IMR-90 (cell line): ENCODE measurements at regions not wholly inside any gene's neighbourhood (a gene's known extent, or its start where the extent isn't known, plus 50 kb on each side); places are given as distances from the start of the nearest gene placed in this dataset.

Source experiments
- ATAC-seq: fragments of 200-7000 bp; cut with Tn5 transposase; 2 replicates; pipeline ENCODE4 v1.9.1; 2020; ENCODE audit warnings: low read depth, mild to moderate bottlenecking, moderate library complexity
- BruUV-seq: library from RNA; stranded (reverse); fragments of 400-500 nt; replicated peaks from 2 replicates; lab custom pipeline; 2021; lab: Mats Ljungman, UMichigan
- CTCF ChIA-PET: fragments of 300-600 bp; formaldehyde crosslinking; extraction: SDS; loops from one replicate; lab custom pipeline; 2021; ENCODE audit warnings: antibody characterized with exemption; lab: Yijun Ruan, JAX
- POLR2A ChIA-PET: fragments of 300-600 bp; sonication (Branson Sonifier 250); formaldehyde crosslinking; loops from one replicate; lab custom pipeline; 2022; ENCODE audit warnings: antibody characterized with exemption; ENCODE audit not compliant: unreplicated experiment; lab: Charles Lee
- DNase-seq: peaks from one replicate; pipeline ENCODE4 v3.0.0; 2013
- H2AFZ ChIP-seq: replicated peaks from 2 replicates; pipeline ENCODE3; 2013; ENCODE audit warnings: low read length, mild to moderate bottlenecking; ENCODE audit not compliant: poor library complexity
- H2AK5ac ChIP-seq: 2 replicates; pipeline ENCODE4 v1.6.1; 2013; ENCODE audit warnings: low read depth, low read length, inconsistent platforms
- H2AK9ac ChIP-seq: replicated peaks from 2 replicates; pipeline ENCODE3; 2013; ENCODE audit warnings: mild to moderate bottlenecking, low read depth, low read length, moderate library complexity; ENCODE audit not compliant: poor library complexity
- H2BK120ac ChIP-seq: 2 replicates; pipeline ENCODE4 v1.6.1; 2013; ENCODE audit warnings: low read depth, low read length, inconsistent platforms
- H2BK15ac ChIP-seq: 3 replicates; pipeline ENCODE4 v1.6.1; 2013; ENCODE audit warnings: low read depth, low read length, inconsistent platforms
- H2BK20ac ChIP-seq: 2 replicates; pipeline ENCODE4 v1.6.1; 2013; ENCODE audit warnings: low read depth, mild to moderate bottlenecking, inconsistent platforms, low read length, moderate library complexity
- H2BK5ac ChIP-seq: 2 replicates; pipeline ENCODE4 v1.6.1; 2013; ENCODE audit warnings: mild to moderate bottlenecking, low read depth, low read length, inconsistent platforms; ENCODE audit not compliant: poor library complexity, severe bottlenecking
- H3K14ac ChIP-seq: replicated peaks from 2 replicates; pipeline ENCODE4 v1.6.1; 2013; ENCODE audit warnings: low read depth, low read length, inconsistent platforms
- H3K18ac ChIP-seq: 2 replicates; pipeline ENCODE4 v1.6.1; 2013; ENCODE audit warnings: low read depth, low read length, control low read depth
- H3K23ac ChIP-seq: 2 replicates; pipeline ENCODE4 v1.6.1; 2013; ENCODE audit warnings: low read depth, low read length, inconsistent platforms
- H3K27ac ChIP-seq: 2 replicates; pipeline ENCODE4 v1.5.1; 2013; ENCODE audit warnings: mild to moderate bottlenecking, control low read depth, low read length; ENCODE audit not compliant: insufficient read depth
- H3K27me3 ChIP-seq: 2 replicates; pipeline ENCODE4 v1.6.1; 2013; ENCODE audit warnings: low read length; ENCODE audit not compliant: control insufficient read depth, insufficient read depth
- H3K36me3 ChIP-seq: 2 replicates; pipeline ENCODE4 v1.6.1; 2013; ENCODE audit warnings: low read length, mixed read lengths; ENCODE audit not compliant: control insufficient read depth, insufficient read depth
- H3K4ac ChIP-seq: 2 replicates; pipeline ENCODE4 v1.6.1; 2013; ENCODE audit warnings: low read depth, low read length, inconsistent platforms
- H3K4me1 ChIP-seq: 2 replicates; pipeline ENCODE4 v1.6.1; 2013; ENCODE audit warnings: low read length, mixed read lengths; ENCODE audit not compliant: control insufficient read depth, insufficient read depth
- H3K4me2 ChIP-seq: 2 replicates; pipeline ENCODE4 v1.6.1; 2013; ENCODE audit warnings: low read depth, mild to moderate bottlenecking, control low read depth, low read length, moderate library complexity
- H3K4me3 ChIP-seq: 2 replicates; pipeline ENCODE4 v1.5.1; 2013; ENCODE audit warnings: low read depth, mild to moderate bottlenecking, control low read depth, low read length, moderate library complexity; ENCODE audit not compliant: insufficient read depth
- H3K56ac ChIP-seq: 2 replicates; pipeline ENCODE4 v1.6.1; 2013; ENCODE audit warnings: low read length, inconsistent platforms; ENCODE audit not compliant: insufficient read depth; ENCODE audit errors: extremely low read depth
- H3K79me1 ChIP-seq, 2 experiments: 2 replicates each; pipeline ENCODE4 v1.6.1; 2013; ENCODE audit warnings: low read length in 2 of 2, inconsistent platforms in 1 of 2, low read depth in 1 of 2
- H3K9ac ChIP-seq: 2 replicates; pipeline ENCODE4 v1.6.1; 2013; ENCODE audit warnings: low read depth, low read length, control low read depth
- H3K9me1 ChIP-seq: 2 replicates; pipeline ENCODE4 v1.6.1; 2013; ENCODE audit warnings: low read length, inconsistent platforms; ENCODE audit not compliant: insufficient read depth
- H3K9me3 ChIP-seq: 2 replicates; pipeline ENCODE4 v1.6.1; 2013; ENCODE audit warnings: low read length; ENCODE audit not compliant: control insufficient read depth, insufficient read depth
- H4K20me1 ChIP-seq: 2 replicates; pipeline ENCODE4 v1.6.1; 2013; ENCODE audit warnings: low read length, inconsistent platforms; ENCODE audit not compliant: insufficient read depth
- H4K5ac ChIP-seq: 2 replicates; pipeline ENCODE4 v1.6.1; 2013; ENCODE audit warnings: mild to moderate bottlenecking, low read depth, low read length, control low read depth
- H4K8ac ChIP-seq, 2 experiments: 2 replicates each; pipeline ENCODE4 v1.6.1; 2013; ENCODE audit warnings: low read depth in 2 of 2, low read length in 2 of 2, control low read depth in 1 of 2, inconsistent platforms in 1 of 2
- H4K91ac ChIP-seq: 2 replicates; pipeline ENCODE4 v1.6.1; 2013; ENCODE audit warnings: low read depth, low read length, inconsistent platforms; ENCODE audit not compliant: insufficient read depth
- FOS ChIP-seq: fragments of 150-350 bp; IDR thresholded peaks from 2 replicates; pipeline ENCODE4 v1.6.1; 2016; ENCODE audit warnings: low read depth, low read length
- RAD21 ChIP-seq: IDR thresholded peaks from 2 replicates; pipeline ENCODE4 v1.6.1; 2012; ENCODE audit warnings: low read length, improper control_type of control experiment
- RFX5 ChIP-seq: IDR thresholded peaks from 2 replicates; pipeline ENCODE4 v1.8.0; 2012; ENCODE audit warnings: low read depth, mild to moderate bottlenecking, low read length, moderate library complexity
- SMC3 ChIP-seq: fragments of 150-350 bp; IDR thresholded peaks from 2 replicates; pipeline ENCODE4 v1.6.1; 2016; ENCODE audit warnings: low read depth, mild to moderate bottlenecking, antibody characterized with exemption, low read length, moderate library complexity
- dilution Hi-C: fragments of 300-500 bp; cut with HindIII; formaldehyde crosslinking; loops from one replicate; pipeline ENCODE4 v1.14.3; 2018; ENCODE audit warnings: low sequenced_read_pairs; ENCODE audit not compliant: unreplicated experiment
- in situ Hi-C: fragments of 300-500 bp; cut with MboI; formaldehyde crosslinking; loops from 3 replicates; pipeline ENCODE4 v1.14.3; 2019; ENCODE audit warnings: low sequenced_read_pairs, inconsistent platforms, mixed read lengths
- intact Hi-C: fragments of 100-400 bp; cut with micrococcal nuclease; formaldehyde crosslinking; loops from 2 replicates; pipeline ENCODE4 v1.10.0; 2022
- TF ChIP-seq, protein P1 (sequence below): conservative IDR thresholded peaks from 2 replicates; pipeline ENCODE4 v1.5.1; 2012; ENCODE audit warnings: mild to moderate bottlenecking, low read depth, low read length, improper control_type of control experiment

DNA sequence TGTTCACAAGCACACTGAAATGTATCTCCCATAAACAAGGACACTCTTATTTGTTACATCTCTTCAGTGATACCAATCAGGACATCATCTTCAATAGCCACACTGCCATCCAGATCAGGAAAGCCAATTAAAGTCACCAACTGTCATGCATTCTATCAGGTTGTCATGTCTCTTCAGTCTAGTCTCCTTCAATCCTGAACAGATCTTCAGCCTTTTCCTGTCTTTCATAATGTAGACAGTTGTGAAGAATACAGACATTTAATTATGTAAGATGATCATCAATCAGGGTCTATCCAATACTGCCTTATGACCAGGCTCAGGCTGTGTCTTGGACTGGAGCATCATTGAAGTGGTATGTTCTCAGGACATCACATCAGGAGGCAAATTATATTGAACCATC is 419.8 kb upstream of the SMC2 start:
- Histone ChIP-seq H2BK120ac (no peak overlapping the region), H3K56ac (no peak overlapping the region), H2AK9ac (no peak overlapping the region), H4K91ac (no peak overlapping the region), H3K14ac (no peak overlapping the region), H3K4me3 (no peak overlapping the region), H2AK5ac (no peak overlapping the region), H3K9me1 (no peaks in the 10 kb centered on the region), H3K9me3 (peaks cover 8% of the 10 kb centered on the region), H3K4me1 (no peaks in the 10 kb centered on the region), H4K5ac (no peak overlapping the region), H3K36me3 (no peaks in the 10 kb centered on the region), H2BK5ac (no peak overlapping the region), H3K18ac (no peak overlapping the region), H4K20me1 (no peaks in the 10 kb centered on the region), H3K9ac (no peak overlapping the region), H2BK15ac (no peak overlapping the region), H4K8ac (no peak overlapping the region), H3K79me1 (no peaks in the 10 kb centered on the region), H3K4me2 (no peak overlapping the region), H3K23ac (no peak overlapping the region), H3K27ac (no peak overlapping the region), H2BK20ac (no peak overlapping the region), H2AFZ (no peak overlapping the region), H3K4ac (no peak overlapping the region), H3K27me3 (no peaks in the 10 kb centered on the region)
- ChIA-PET POLR2A (no interaction called here), CTCF (no interaction called here)
- in situ Hi-C loops, result no loop called here
- no TSS peak for BruUV-seq
- ATAC-seq, result no peak
- DNase-seq, result no peak
- dilution Hi-C loops, result no loop called here
- TF ChIP-seq SMC3, result no peak
- TF ChIP-seq, protein P1, sequence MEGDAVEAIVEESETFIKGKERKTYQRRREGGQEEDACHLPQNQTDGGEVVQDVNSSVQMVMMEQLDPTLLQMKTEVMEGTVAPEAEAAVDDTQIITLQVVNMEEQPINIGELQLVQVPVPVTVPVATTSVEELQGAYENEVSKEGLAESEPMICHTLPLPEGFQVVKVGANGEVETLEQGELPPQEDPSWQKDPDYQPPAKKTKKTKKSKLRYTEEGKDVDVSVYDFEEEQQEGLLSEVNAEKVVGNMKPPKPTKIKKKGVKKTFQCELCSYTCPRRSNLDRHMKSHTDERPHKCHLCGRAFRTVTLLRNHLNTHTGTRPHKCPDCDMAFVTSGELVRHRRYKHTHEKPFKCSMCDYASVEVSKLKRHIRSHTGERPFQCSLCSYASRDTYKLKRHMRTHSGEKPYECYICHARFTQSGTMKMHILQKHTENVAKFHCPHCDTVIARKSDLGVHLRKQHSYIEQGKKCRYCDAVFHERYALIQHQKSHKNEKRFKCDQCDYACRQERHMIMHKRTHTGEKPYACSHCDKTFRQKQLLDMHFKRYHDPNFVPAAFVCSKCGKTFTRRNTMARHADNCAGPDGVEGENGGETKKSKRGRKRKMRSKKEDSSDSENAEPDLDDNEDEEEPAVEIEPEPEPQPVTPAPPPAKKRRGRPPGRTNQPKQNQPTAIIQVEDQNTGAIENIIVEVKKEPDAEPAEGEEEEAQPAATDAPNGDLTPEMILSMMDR, result no peak
- no peak for TF ChIP-seq RFX5
- TF ChIP-seq RAD21, result no peak
- no peak for TF ChIP-seq FOS
- intact Hi-C loops, result no loop called here
